RWPE2 (cell line): ENCODE measurements at regions not wholly inside any gene's neighbourhood (a gene's known extent, or its start where the extent isn't known, plus 50 kb on each side); places are given as distances from the start of the nearest gene placed in this dataset.

Source experiments
- ATAC-seq: fragments of 200-7000 bp; cut with Tn5 transposase; 3 replicates; pipeline ENCODE4 v1.9.1; 2021; ENCODE audit warnings: low read depth
- DNase-seq: peaks from one replicate; pipeline ENCODE4 v3.0.0-alpha.2; 2020; ENCODE audit warnings: low spot score
- H3K27ac ChIP-seq: fragments of 450-650 bp; 2 replicates; pipeline ENCODE4 v1.5.1; 2017; ENCODE audit warnings: mild to moderate bottlenecking; ENCODE audit not compliant: poor library complexity, severe bottlenecking
- H3K27me3 ChIP-seq: fragments of 250-450 bp; sonication (Bioruptor Pico); 2 replicates; pipeline ENCODE4 v1.5.1; 2021; ENCODE audit warnings: mild to moderate bottlenecking, moderate library complexity; ENCODE audit not compliant: insufficient read depth, poor library complexity, severe bottlenecking
- H3K36me3 ChIP-seq: fragments of 250-450 bp; sonication (Bioruptor Pico); 2 replicates; pipeline ENCODE4 v1.5.1; 2020; ENCODE audit warnings: low read depth, mild to moderate bottlenecking, moderate library complexity
- H3K4me1 ChIP-seq: fragments of 250-450 bp; sonication (Bioruptor Pico); 2 replicates; pipeline ENCODE4 v1.5.1; 2021; ENCODE audit warnings: mild to moderate bottlenecking, moderate library complexity; ENCODE audit not compliant: insufficient read depth, poor library complexity, severe bottlenecking
- H3K4me3 ChIP-seq: fragments of 250-450 bp; sonication (Bioruptor Pico); 2 replicates; pipeline ENCODE4 v1.5.1; 2021; ENCODE audit warnings: mild to moderate bottlenecking, moderate library complexity; ENCODE audit not compliant: severe bottlenecking
- H3K9me3 ChIP-seq: fragments of 250-450 bp; sonication (Bioruptor Pico); 2 replicates; pipeline ENCODE4 v1.5.1; 2021; ENCODE audit warnings: mild to moderate bottlenecking, moderate library complexity; ENCODE audit not compliant: severe bottlenecking
- CTCF ChIP-seq: fragments of 450-650 bp; IDR thresholded peaks from one replicate; pipeline ENCODE4 v1.5.1; 2017; ENCODE audit warnings: mild to moderate bottlenecking, moderate library complexity; ENCODE audit not compliant: poor library complexity, severe bottlenecking

GRCh38 chrX:116278826-116279225 lies 108.3 kb downstream of the AGTR2 start:
- peaks cover 9% of the 10 kb centered on the region for H3K4me1 ChIP-seq
- H3K4me3 ChIP-seq = no peak overlapping the region
- TF ChIP-seq CTCF = no peak
- no peak for DNase-seq
- ATAC-seq = no peak
- no peaks in the 10 kb centered on the region for H3K9me3 ChIP-seq
- no peaks in the 10 kb centered on the region for H3K27me3 ChIP-seq
- no peaks in the 10 kb centered on the region for H3K36me3 ChIP-seq
- no peak overlapping the region for H3K27ac ChIP-seq

GRCh38 chrX:116281106-116281505 lies 110.6 kb downstream of the AGTR2 start:
- H3K27me3 ChIP-seq = no peaks in the 10 kb centered on the region
- peaks cover 22% of the 10 kb centered on the region for H3K4me1 ChIP-seq
- DNase-seq (no peak), ATAC-seq (peak; percentile 75)
- no peaks in the 10 kb centered on the region for H3K9me3 ChIP-seq
- peak overlapping the region; percentile 23 for H3K27ac ChIP-seq
- no peaks in the 10 kb centered on the region for H3K36me3 ChIP-seq
- H3K4me3 ChIP-seq = no peak overlapping the region
- no peak for TF ChIP-seq CTCF

- DNase-seq (no peak), ATAC-seq (no peak)
- H3K4me3 ChIP-seq = no peak overlapping the region
- peak overlapping the region; percentile 20 for H3K27ac ChIP-seq
- no peaks in the 10 kb centered on the region for H3K36me3 ChIP-seq
- H3K9me3 ChIP-seq = no peaks in the 10 kb centered on the region
- TF ChIP-seq CTCF = no peak
- no peaks in the 10 kb centered on the region for H3K27me3 ChIP-seq
- peaks cover 22% of the 10 kb centered on the region for H3K4me1 ChIP-seq
Measured at GRCh38 chrX:116282751-116283150, 112.2 kb downstream of the AGTR2 start.

- peak overlapping the region; percentile 56 for H3K27ac ChIP-seq
- no peaks in the 10 kb centered on the region for H3K27me3 ChIP-seq
- H3K4me3 ChIP-seq = no peak overlapping the region
- no peaks in the 10 kb centered on the region for H3K36me3 ChIP-seq
- no peaks in the 10 kb centered on the region for H3K9me3 ChIP-seq
- H3K4me1 ChIP-seq = peaks cover 22% of the 10 kb centered on the region
- ATAC-seq (peak; percentile 76), DNase-seq (no peak)
- TF ChIP-seq CTCF = no peak
Measured at GRCh38 chrX:116284400-116284799, 113.9 kb downstream of the AGTR2 start.

- ATAC-seq (peak; percentile 50; the same call in 2 of the 3 replicates), DNase-seq (no peak)
- no peaks in the 10 kb centered on the region for H3K27me3 ChIP-seq
- H3K9me3 ChIP-seq = no peaks in the 10 kb centered on the region
- H3K4me3 ChIP-seq = no peak overlapping the region
- H3K27ac ChIP-seq = peak overlapping the region; percentile 56
- H3K4me1 ChIP-seq = peaks cover 15% of the 10 kb centered on the region
- no peaks in the 10 kb centered on the region for H3K36me3 ChIP-seq
- no peak for TF ChIP-seq CTCF
Measured at GRCh38 chrX:116285501-116285900, 115.0 kb downstream of the AGTR2 start.
